Body of pancreas (tissue), 4 donors: ENCODE measurements at regions not wholly inside any gene's neighbourhood (a gene's known extent, or its start where the extent isn't known, plus 50 kb on each side); places are given as distances from the start of the nearest gene placed in this dataset.

Experiments used
- ATAC-seq: fragments of 150-250 bp; one replicate; pipeline ENCODE4 v1.9.1; 2016
- DNase-seq, 4 donors: peaks; one replicate each; pipeline ENCODE4 v3.0.0-alpha.2; 2019
- H3K27ac ChIP-seq, 4 donors: fragments of 200-600 bp; sonication (generic); 1 replicate in 3 of 4; 2 replicates in 1 of 4; pipeline versions ENCODE4 v1.5.1 to v1.6.1; 2016 to 2019; ENCODE audit warnings: mild to moderate bottlenecking in 1 of 4, mixed read lengths in 1 of 4, moderate library complexity in 1 of 4
- H3K27me3 ChIP-seq, 2 donors: fragments of 200-600 bp; sonication (generic); one replicate each; pipeline ENCODE4 v1.6.0; 2016; ENCODE audit warnings: mild to moderate bottlenecking in 1 of 2
- H3K36me3 ChIP-seq, 2 donors: fragments of 200-600 bp; sonication (generic); replicated peaks in 1 of 2; 2 replicates each; pipeline ENCODE4 v1.5.1; 2016; ENCODE audit warnings: low read depth in 2 of 2; ENCODE audit not compliant: insufficient read depth in 1 of 2
- H3K4me1 ChIP-seq: fragments of 200-600 bp; sonication (generic); one replicate; pipeline ENCODE4 v1.6.0; 2016
- H3K4me3 ChIP-seq, 2 donors: fragments of 200-600 bp; sonication (generic); 1 replicate in 1 of 2; 2 replicates in 1 of 2; pipeline ENCODE4 v1.5.1; 2016 to 2019
- H3K9me3 ChIP-seq, 3 donors: fragments of 200-600 bp; sonication (generic); 1 replicate in 2 of 3; 2 replicates in 1 of 3; pipeline ENCODE4 v1.5.1; 2016
- CTCF ChIP-seq, 7 experiments: fragments of 450-650 bp in 4 of 7; fragments of 200-600 bp in 3 of 7; sonication (generic) in 3 of 7; IDR thresholded peaks; one replicate each; pipeline ENCODE4 v1.5.1; 2016 to 2019; ENCODE audit warnings: antibody characterized with exemption in 7 of 7
- POLR2A ChIP-seq, 3 donors: fragments of 450-650 bp; IDR thresholded peaks; one replicate each; pipeline ENCODE4 v1.6.1; 2016; ENCODE audit warnings: antibody characterized with exemption in 3 of 3, mild to moderate bottlenecking in 2 of 3
- WGBS, 2 donors: methylation state at CpG; one replicate each; pipeline ENCODE4 v1.1.5; 2017; 5-methylcytosine and 5-hydroxymethylcytosine counted together
- intact Hi-C: fragments of 100-400 bp; cut with DNase I; formaldehyde crosslinking; loops from one replicate; pipeline ENCODE4 v1.15.1; 2023

- DNase-seq (no peak), ATAC-seq (no peak)
- no peaks in the 10 kb centered on the region for H3K9me3 ChIP-seq
- WGBS, 2 donors, result 43 to 63% methylated on average over 5 of the region's 5 CpGs
- no peak overlapping the region for H3K4me3 ChIP-seq
- H3K27me3 ChIP-seq, result no peaks in the 10 kb centered on the region
- TF ChIP-seq CTCF (IDR thresholded peaks at IDR 0.05) (no peak), POLR2A (IDR thresholded peaks at IDR 0.05) (no peak)
- intact Hi-C loops, result no loop called here
- H3K36me3 ChIP-seq, result no peaks in the 10 kb centered on the region
- no peaks in the 10 kb centered on the region for H3K4me1 ChIP-seq
- no peak overlapping the region for H3K27ac ChIP-seq
These were observed 196.8 kb downstream of the PRDM9 start for GRCh38 chr5:23703940-23704855.

- Histone ChIP-seq H3K4me3 (no peak overlapping the region), H3K27me3 (no peaks in the 10 kb centered on the region), H3K9me3 (no peaks in the 10 kb centered on the region), H3K27ac (no peak overlapping the region), H3K4me1 (no peaks in the 10 kb centered on the region), H3K36me3 (no peaks in the 10 kb centered on the region)
- no peak for TF ChIP-seq CTCF (IDR thresholded peaks at IDR 0.05)
- TF ChIP-seq POLR2A (IDR thresholded peaks at IDR 0.05), result no peak
- DNase-seq (no peak), ATAC-seq (no peak)
- intact Hi-C loops, result no loop called here
- WGBS, 2 donors, result 62% methylated on average over 3 of the region's 3 CpGs
These were observed 210.1 kb downstream of the PRDM9 start for GRCh38 chr5:23717486-23717885.

- Histone ChIP-seq H3K9me3 (no peaks in the 10 kb centered on the region), H3K4me1 (no peaks in the 10 kb centered on the region), H3K36me3 (no peaks in the 10 kb centered on the region), H3K27ac (no peak overlapping the region), H3K27me3 (no peaks in the 10 kb centered on the region), H3K4me3 (no peak overlapping the region)
- intact Hi-C loops, result no loop called here
- no peak for ATAC-seq
- TF ChIP-seq POLR2A (IDR thresholded peaks at IDR 0.05) (no peak), CTCF (IDR thresholded peaks at IDR 0.05) (no peak)
- no peak for DNase-seq
- whole genome bisulfite sequencing, 2 donors, result 89 to 94% methylated on average over 1 of the region's 1 CpG
These were observed 211.2 kb downstream of the PRDM9 start for GRCh38 chr5:23718564-23718963.

- WGBS, 2 donors, result 11 to 35% methylated on average over 2 of the region's 2 CpGs
These were observed 213.9 kb downstream of the PRDM9 start for GRCh38 chr5:23721336-23721735.

More at GRCh38 chr5:23721336-23721735, 213.9 kb downstream of the PRDM9 start:
- DNase-seq (no peak), ATAC-seq (no peak)
- Histone ChIP-seq H3K36me3 (no peaks in the 10 kb centered on the region), H3K27me3 (no peaks in the 10 kb centered on the region), H3K4me1 (no peaks in the 10 kb centered on the region), H3K9me3 (no peaks in the 10 kb centered on the region), H3K27ac (no peak overlapping the region), H3K4me3 (no peak overlapping the region)
- TF ChIP-seq CTCF (IDR thresholded peaks at IDR 0.05) (no peak), POLR2A (IDR thresholded peaks at IDR 0.05) (no peak)
- intact Hi-C loops, result no loop called here
